Memory B cell (primary cell): ENCODE measurements at regions not wholly inside any gene's neighbourhood (a gene's known extent, or its start where the extent isn't known, plus 50 kb on each side); places are given as distances from the start of the nearest gene placed in this dataset.

Experiments
- ATAC-seq: fragments of 150-1000 bp; cut with Tn5 transposase; 2 replicates; pipeline ENCODE4 v1.10.0; 2021; ENCODE audit warnings: low read depth, mild to moderate bottlenecking, moderate library complexity
- DNase-seq, 2 donors: peaks; one replicate each; pipeline ENCODE4 v3.0.0; 2022; ENCODE audit warnings: low spot score in 2 of 2
- H3K27ac Mint-ChIP-seq: one replicate; pipeline ENCODE4 v1.8.0; 2022; ENCODE audit warnings: mild to moderate bottlenecking, moderate library complexity, mixed read lengths
- H3K27me3 Mint-ChIP-seq: one replicate; pipeline ENCODE4 v1.8.0; 2022; ENCODE audit warnings: mixed read lengths
- H3K36me3 Mint-ChIP-seq: one replicate; pipeline ENCODE4 v1.8.0; 2022; ENCODE audit warnings: mild to moderate bottlenecking, mixed read lengths
- H3K4me1 Mint-ChIP-seq: one replicate; pipeline ENCODE4 v1.8.0; 2022; ENCODE audit warnings: mixed read lengths
- H3K4me3 Mint-ChIP-seq: one replicate; pipeline ENCODE4 v1.8.0; 2022; ENCODE audit warnings: mild to moderate bottlenecking, moderate library complexity, mixed read lengths
- H3K9me3 Mint-ChIP-seq: one replicate; pipeline ENCODE4 v1.8.0; 2022; ENCODE audit warnings: mixed read lengths

DNA sequence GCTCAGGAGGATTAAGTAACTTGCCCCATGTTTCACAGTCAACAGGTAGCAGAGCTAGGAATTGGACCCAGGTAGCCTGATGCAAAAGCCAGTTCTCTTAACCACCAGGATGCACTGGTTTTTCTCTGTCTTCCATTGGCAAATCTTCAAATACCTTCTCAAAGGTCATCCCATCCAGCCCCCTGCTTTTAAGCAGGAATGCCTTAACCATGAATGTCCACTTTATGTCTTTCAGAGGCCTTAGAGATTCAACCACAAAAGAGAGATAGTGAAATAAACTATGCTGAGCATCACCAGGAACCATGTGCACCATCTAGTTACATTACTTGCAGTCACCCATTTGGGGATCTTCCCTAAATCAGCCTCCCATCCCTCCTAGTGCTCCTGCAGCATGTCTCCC, 94.3 kb downstream of the C17orf67 start:
- ATAC-seq = no peak
- H3K27me3 Mint-ChIP-seq = peaks cover 29% of the 10 kb centered on the region
- no peak for DNase-seq
- H3K4me3 Mint-ChIP-seq = no peak overlapping the region
- H3K9me3 Mint-ChIP-seq = no peaks in the 10 kb centered on the region
- H3K27ac Mint-ChIP-seq = no peak overlapping the region
- H3K4me1 Mint-ChIP-seq = no peaks in the 10 kb centered on the region
- no peaks in the 10 kb centered on the region for H3K36me3 Mint-ChIP-seq

DNA sequence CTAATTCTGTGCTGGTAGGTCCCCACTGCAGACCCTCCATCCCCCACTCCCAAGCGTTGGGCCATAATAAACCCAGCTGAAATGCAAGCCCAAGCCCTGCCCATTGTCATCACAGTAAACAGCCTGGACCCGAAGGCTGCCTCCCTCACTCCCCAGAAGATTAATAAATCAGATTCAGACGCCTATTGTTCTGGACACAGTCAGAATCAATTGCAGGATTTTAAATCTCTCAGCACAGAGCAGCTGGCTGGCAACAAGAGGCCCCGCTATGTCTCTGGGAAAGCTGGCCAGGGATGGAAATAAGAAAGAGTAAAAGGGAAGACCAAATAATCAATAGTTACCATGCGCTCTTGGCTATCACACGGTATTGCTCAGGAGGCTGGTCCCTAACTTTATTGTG, 93.9 kb downstream of the C17orf67 start:
- H3K27me3 Mint-ChIP-seq = peaks cover 29% of the 10 kb centered on the region
- H3K9me3 Mint-ChIP-seq = no peaks in the 10 kb centered on the region
- H3K4me1 Mint-ChIP-seq = no peaks in the 10 kb centered on the region
- no peak overlapping the region for H3K4me3 Mint-ChIP-seq
- DNase-seq = no peak
- H3K36me3 Mint-ChIP-seq = no peaks in the 10 kb centered on the region
- no peak overlapping the region for H3K27ac Mint-ChIP-seq
- ATAC-seq = no peak

DNA sequence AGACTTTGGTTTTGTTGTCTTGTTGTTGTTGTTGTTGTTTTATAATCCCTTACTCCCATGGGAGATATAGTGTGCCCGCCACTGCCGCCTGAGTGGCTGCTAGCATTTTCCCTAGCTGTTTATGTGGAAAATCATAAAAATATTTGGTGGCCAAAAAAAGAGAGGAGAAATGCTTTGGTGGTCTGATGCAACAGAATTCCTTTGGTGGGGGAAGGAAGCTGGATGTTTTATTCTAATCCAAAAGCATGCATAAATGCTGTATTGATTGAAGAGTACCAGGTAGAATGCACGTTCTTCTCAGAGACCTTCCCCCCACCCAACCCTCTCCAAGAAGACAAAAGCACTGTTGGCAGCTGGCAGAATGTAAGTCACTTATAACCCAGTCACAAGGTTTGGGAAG, 93.2 kb downstream of the C17orf67 start:
- Mint-ChIP-seq H3K9me3 (no peaks in the 10 kb centered on the region), H3K27ac (no peak overlapping the region), H3K27me3 (peaks cover 29% of the 10 kb centered on the region), H3K4me3 (no peak overlapping the region), H3K4me1 (no peaks in the 10 kb centered on the region), H3K36me3 (no peaks in the 10 kb centered on the region)
- DNase-seq (no peak), ATAC-seq (no peak)
